Testis (tissue), 2 donors: ENCODE measurements at regions not wholly inside any gene's neighbourhood (a gene's known extent, or its start where the extent isn't known, plus 50 kb on each side); places are given as distances from the start of the nearest gene placed in this dataset.

Experiments used
- POLR2A ChIP-seq: fragments of 450-650 bp; IDR thresholded peaks from one replicate; pipeline ENCODE4 v1.6.1; 2017; ENCODE audit warnings: antibody characterized with exemption, mild to moderate bottlenecking, moderate library complexity
- TF ChIP-seq, protein P1 (sequence below), 3 experiments: fragments of 450-650 bp in 2 of 3; fragments of 200-600 bp in 1 of 3; sonication (generic) in 1 of 3; IDR thresholded peaks; one replicate each; pipeline ENCODE4 v1.5.1; 2016 to 2019; ENCODE audit warnings: antibody characterized with exemption in 3 of 3, mild to moderate bottlenecking in 2 of 3, moderate library complexity in 1 of 3

DNA sequence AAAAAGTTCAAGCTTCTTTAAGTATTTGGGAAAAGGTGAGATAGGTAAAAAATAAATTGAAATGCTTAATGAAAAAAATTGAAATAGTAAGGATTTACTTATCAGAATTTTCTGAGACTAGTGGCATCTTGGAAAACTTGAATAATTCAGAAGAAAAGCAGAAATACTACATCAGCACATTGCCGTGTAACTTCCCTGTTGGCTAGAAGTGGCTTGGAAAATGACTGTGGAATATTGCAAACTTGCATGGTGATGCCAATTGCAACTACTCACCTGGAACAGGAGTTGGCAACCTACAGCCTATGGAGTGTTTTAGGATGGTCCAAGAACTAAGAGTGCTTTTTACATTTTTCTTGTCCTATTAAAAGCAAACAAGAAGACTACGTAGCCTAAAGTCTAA lies 603.5 kb upstream of the VRK2 start:
- no peak for TF ChIP-seq POLR2A
- TF ChIP-seq, protein P1, sequence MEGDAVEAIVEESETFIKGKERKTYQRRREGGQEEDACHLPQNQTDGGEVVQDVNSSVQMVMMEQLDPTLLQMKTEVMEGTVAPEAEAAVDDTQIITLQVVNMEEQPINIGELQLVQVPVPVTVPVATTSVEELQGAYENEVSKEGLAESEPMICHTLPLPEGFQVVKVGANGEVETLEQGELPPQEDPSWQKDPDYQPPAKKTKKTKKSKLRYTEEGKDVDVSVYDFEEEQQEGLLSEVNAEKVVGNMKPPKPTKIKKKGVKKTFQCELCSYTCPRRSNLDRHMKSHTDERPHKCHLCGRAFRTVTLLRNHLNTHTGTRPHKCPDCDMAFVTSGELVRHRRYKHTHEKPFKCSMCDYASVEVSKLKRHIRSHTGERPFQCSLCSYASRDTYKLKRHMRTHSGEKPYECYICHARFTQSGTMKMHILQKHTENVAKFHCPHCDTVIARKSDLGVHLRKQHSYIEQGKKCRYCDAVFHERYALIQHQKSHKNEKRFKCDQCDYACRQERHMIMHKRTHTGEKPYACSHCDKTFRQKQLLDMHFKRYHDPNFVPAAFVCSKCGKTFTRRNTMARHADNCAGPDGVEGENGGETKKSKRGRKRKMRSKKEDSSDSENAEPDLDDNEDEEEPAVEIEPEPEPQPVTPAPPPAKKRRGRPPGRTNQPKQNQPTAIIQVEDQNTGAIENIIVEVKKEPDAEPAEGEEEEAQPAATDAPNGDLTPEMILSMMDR (IDR thresholded peaks at IDR 0.05), result no peak
